ENCODE measurements at regions not wholly inside any gene's neighbourhood (a gene's known extent, or its start where the extent isn't known, plus 50 kb on each side); places are given as distances from the start of the nearest gene placed in this dataset.

DNA sequence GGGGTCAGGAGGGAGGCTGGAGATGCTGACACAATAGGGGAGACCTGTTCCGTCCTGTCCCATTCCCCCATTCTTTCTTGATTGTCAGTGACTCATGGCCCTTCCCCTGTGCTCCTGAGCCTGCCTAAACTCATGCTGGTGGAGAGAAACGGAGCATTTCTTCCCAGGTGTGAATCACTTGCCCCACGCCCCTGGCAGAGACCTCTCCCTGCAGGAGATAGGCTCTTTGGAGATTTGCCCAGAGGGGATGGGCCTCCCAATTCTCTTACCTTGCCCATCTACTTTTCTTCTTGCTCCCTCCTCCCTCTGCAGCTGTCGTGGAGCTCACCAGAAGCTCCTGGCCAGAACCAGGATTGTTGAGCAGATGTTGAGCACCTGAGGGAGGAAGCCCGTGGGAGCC, 121.9 kb upstream of the OR9Q1 start:
- TF ChIP-seq, protein P1, sequence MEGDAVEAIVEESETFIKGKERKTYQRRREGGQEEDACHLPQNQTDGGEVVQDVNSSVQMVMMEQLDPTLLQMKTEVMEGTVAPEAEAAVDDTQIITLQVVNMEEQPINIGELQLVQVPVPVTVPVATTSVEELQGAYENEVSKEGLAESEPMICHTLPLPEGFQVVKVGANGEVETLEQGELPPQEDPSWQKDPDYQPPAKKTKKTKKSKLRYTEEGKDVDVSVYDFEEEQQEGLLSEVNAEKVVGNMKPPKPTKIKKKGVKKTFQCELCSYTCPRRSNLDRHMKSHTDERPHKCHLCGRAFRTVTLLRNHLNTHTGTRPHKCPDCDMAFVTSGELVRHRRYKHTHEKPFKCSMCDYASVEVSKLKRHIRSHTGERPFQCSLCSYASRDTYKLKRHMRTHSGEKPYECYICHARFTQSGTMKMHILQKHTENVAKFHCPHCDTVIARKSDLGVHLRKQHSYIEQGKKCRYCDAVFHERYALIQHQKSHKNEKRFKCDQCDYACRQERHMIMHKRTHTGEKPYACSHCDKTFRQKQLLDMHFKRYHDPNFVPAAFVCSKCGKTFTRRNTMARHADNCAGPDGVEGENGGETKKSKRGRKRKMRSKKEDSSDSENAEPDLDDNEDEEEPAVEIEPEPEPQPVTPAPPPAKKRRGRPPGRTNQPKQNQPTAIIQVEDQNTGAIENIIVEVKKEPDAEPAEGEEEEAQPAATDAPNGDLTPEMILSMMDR (IDR thresholded peaks at IDR 0.05) = no peak
- no peak for TF ChIP-seq POLR2A (IDR thresholded peaks at IDR 0.05)
